B cell (primary cell): ENCODE measurements at regions not wholly inside any gene's neighbourhood (a gene's known extent, or its start where the extent isn't known, plus 50 kb on each side); places are given as distances from the start of the nearest gene placed in this dataset.

Experiments
- ATAC-seq: fragments of 200-7000 bp; cut with Tn5 transposase; one replicate; pipeline ENCODE4 v1.10.0; 2021; ENCODE audit warnings: low read depth, mild to moderate bottlenecking, moderate number of reproducible peaks, moderate library complexity
- CTCF ChIA-PET: fragments of 350-600 bp; sonication (Branson Sonifier 250); formaldehyde crosslinking; loops from one replicate; lab custom pipeline; 2021; ENCODE audit warnings: antibody characterized with exemption, inconsistent platforms; lab: Charles Lee
- POLR2A ChIA-PET: fragments of 350-600 bp; sonication (Branson Sonifier 250); formaldehyde crosslinking; loops from one replicate; lab custom pipeline; 2021; ENCODE audit warnings: antibody characterized with exemption; lab: Charles Lee
- DNase-seq: peaks from one replicate; pipeline ENCODE4 v3.0.0; 2013
- H2AFZ ChIP-seq: 2 replicates; pipeline ENCODE4 v1.6.1; 2012; ENCODE audit warnings: mild to moderate bottlenecking, low read depth, low read length; ENCODE audit not compliant: insufficient read depth, poor library complexity, severe bottlenecking
- H3K27ac ChIP-seq, 2 donors: 1 replicate in 1 of 2; 2 replicates in 1 of 2; pipeline ENCODE4 v1.5.1; 2012 to 2013; ENCODE audit warnings: low read length in 2 of 2, mild to moderate bottlenecking in 2 of 2, moderate library complexity in 1 of 2
- H3K27me3 ChIP-seq, 4 experiments: fragments of 200-600 bp in 1 of 4; sonication (generic) in 1 of 4; replicated peaks in 1 of 4; 1 replicate in 2 of 4; 2 replicates in 2 of 4; pipeline versions ENCODE4 v1.6.1 to v1.7.0; 2013 to 2016; ENCODE audit warnings: low read length in 3 of 4, mild to moderate bottlenecking in 2 of 4, mixed read lengths in 1 of 4, moderate library complexity in 1 of 4; ENCODE audit not compliant: insufficient read depth in 4 of 4, control insufficient read depth in 3 of 4; ENCODE audit errors: control extremely low read depth in 1 of 4
- H3K36me3 ChIP-seq, 2 experiments: replicated peaks in 1 of 2; 1 replicate in 1 of 2; 2 replicates in 1 of 2; pipeline versions ENCODE4 v1.6.1 to v1.7.1; 2013; ENCODE audit warnings: low read length in 1 of 2; ENCODE audit not compliant: insufficient read depth in 2 of 2, control insufficient read depth in 1 of 2; ENCODE audit errors: control extremely low read depth in 1 of 2, extremely low read depth in 1 of 2
- H3K4me1 ChIP-seq, 2 donors: fragments of 200-600 bp in 1 of 2; sonication (generic) in 1 of 2; 1 replicate in 1 of 2; 2 replicates in 1 of 2; pipeline versions ENCODE4 v1.5.1 to v1.6.1; 2013 to 2017; ENCODE audit warnings: low read length in 2 of 2; ENCODE audit not compliant: control insufficient read depth in 2 of 2, insufficient read depth in 2 of 2
- H3K4me2 ChIP-seq: replicated peaks from 2 replicates; pipeline ENCODE3; 2012; ENCODE audit warnings: mild to moderate bottlenecking, low read depth, low read length; ENCODE audit not compliant: poor library complexity, severe bottlenecking
- H3K4me3 ChIP-seq, 5 experiments: fragments of 200-600 bp in 1 of 5; sonication (generic) in 1 of 5; 1 replicate in 3 of 5; 2 replicates in 2 of 5; pipeline versions ENCODE4 v1.5.1 to v1.7.0; 2011 to 2016; ENCODE audit warnings: low read length in 4 of 5, mild to moderate bottlenecking in 4 of 5, low read depth in 2 of 5, control low read depth in 1 of 5, moderate library complexity in 1 of 5; ENCODE audit not compliant: insufficient read depth in 1 of 5; ENCODE audit errors: control extremely low read depth in 1 of 5, extremely low read depth in 1 of 5
- H3K79me2 ChIP-seq: fragments of 200-600 bp; sonication (generic); one replicate; pipeline ENCODE4 v1.6.0; 2016; ENCODE audit warnings: low read length; ENCODE audit not compliant: control insufficient read depth, insufficient read depth
- H3K9ac ChIP-seq: fragments of 200-600 bp; sonication (generic); 2 replicates; pipeline ENCODE4 v1.6.1; 2017; ENCODE audit warnings: mild to moderate bottlenecking, low read length, moderate library complexity
- H3K9me3 ChIP-seq, 3 donors: one replicate each; pipeline versions ENCODE4 v1.6.1 to v1.7.1; 2013; ENCODE audit warnings: low read length in 2 of 3; ENCODE audit not compliant: control insufficient read depth in 2 of 3, insufficient read depth in 1 of 3; ENCODE audit errors: control extremely low read depth in 1 of 3
- H4K20me1 ChIP-seq: 2 replicates; pipeline ENCODE4 v1.6.0; 2012; ENCODE audit warnings: mild to moderate bottlenecking, low read length; ENCODE audit not compliant: insufficient read depth, control insufficient read depth, poor library complexity, severe bottlenecking
- H3K27ac Mint-ChIP-seq: one replicate; pipeline ENCODE4 v1.8.0; 2021; ENCODE audit warnings: mixed read lengths
- H3K27me3 Mint-ChIP-seq: one replicate; pipeline ENCODE4 v1.8.0; 2021; ENCODE audit warnings: mixed read lengths
- H3K4me1 Mint-ChIP-seq: one replicate; pipeline ENCODE4 v1.8.0; 2021; ENCODE audit warnings: mixed read lengths
- H3K4me3 Mint-ChIP-seq: one replicate; pipeline ENCODE4 v1.8.0; 2021; ENCODE audit warnings: mixed read lengths
- H3K9me3 Mint-ChIP-seq: one replicate; pipeline ENCODE4 v1.8.0; 2022; ENCODE audit warnings: mixed read lengths; ENCODE audit not compliant: insufficient read depth
- CTCF ChIP-seq: fragments of 200-600 bp; IDR thresholded peaks from one replicate; pipeline ENCODE4 v1.8.0; 2022; ENCODE audit warnings: antibody characterized with exemption, mild to moderate bottlenecking
- EZH2 ChIP-seq: IDR thresholded peaks from 2 replicates; pipeline ENCODE4 v1.6.1; 2012; ENCODE audit warnings: borderline replicate concordance, low read depth, mild to moderate bottlenecking, moderate library complexity, low read length; ENCODE audit not compliant: insufficient read depth, poor library complexity, severe bottlenecking
- WGBS: methylation state at CpG from one replicate; pipeline ENCODE4 v1.1.5; 2013; ENCODE audit warnings: missing lambda C conversion rate; ENCODE audit not compliant: insufficient coverage; 5-methylcytosine and 5-hydroxymethylcytosine counted together
- intact Hi-C: fragments of 100-400 bp; cut with micrococcal nuclease; formaldehyde crosslinking; loops from one replicate; pipeline ENCODE4 v1.10.0; 2022

- POLR2A ChIA-PET: no interaction called here
- H3K4me1 ChIP-seq: no peaks in the 10 kb centered on the region
- intact Hi-C loops: no loop called here
- Mint-ChIP-seq H3K4me3 (no peak overlapping the region), H3K4me1 (peaks cover 2% of the 10 kb centered on the region), H3K9me3 (peaks cover 2% of the 10 kb centered on the region), H3K27ac (no peak overlapping the region), H3K27me3 (peaks cover 15% of the 10 kb centered on the region)
- no peak overlapping the region for H3K4me2 ChIP-seq
- CTCF ChIA-PET: no interaction called here
- H3K9me3 ChIP-seq: no peaks in the 10 kb centered on the region
- no peaks in the 10 kb centered on the region for H4K20me1 ChIP-seq
- ATAC-seq: no peak
- no peak overlapping the region for H3K27ac ChIP-seq
- H3K9ac ChIP-seq: no peak overlapping the region
- no peak overlapping the region for H2AFZ ChIP-seq
- no peaks in the 10 kb centered on the region for H3K27me3 ChIP-seq
- H3K36me3 ChIP-seq: no peaks in the 10 kb centered on the region
- no peak overlapping the region for H3K4me3 ChIP-seq
- no peak for TF ChIP-seq CTCF
- no peak for TF ChIP-seq EZH2
- no peak for DNase-seq
- WGBS: 100% methylated on average over 1 of the region's 6 CpGs
- H3K79me2 ChIP-seq: no peaks in the 10 kb centered on the region
These were observed 524.8 kb upstream of the ATP2B1 start for GRCh38 chr12:90233168-90234100.

GRCh38 chr12:90229407-90230170 lies 521.0 kb upstream of the ATP2B1 start:
- Mint-ChIP-seq H3K4me3 (no peak overlapping the region), H3K9me3 (no peaks in the 10 kb centered on the region), H3K27me3 (no peaks in the 10 kb centered on the region), H3K4me1 (no peaks in the 10 kb centered on the region), H3K27ac (no peak overlapping the region)
- ChIA-PET CTCF (no interaction called here), POLR2A (no interaction called here)
- Histone ChIP-seq H3K9me3 (no peaks in the 10 kb centered on the region), H3K9ac (no peak overlapping the region), H4K20me1 (no peaks in the 10 kb centered on the region), H3K27me3 (no peaks in the 10 kb centered on the region), H3K27ac (no peak overlapping the region), H3K79me2 (no peaks in the 10 kb centered on the region), H2AFZ (no peak overlapping the region), H3K36me3 (no peaks in the 10 kb centered on the region), H3K4me3 (no peak overlapping the region), H3K4me1 (no peaks in the 10 kb centered on the region), H3K4me2 (no peak overlapping the region)
- intact Hi-C loops: no loop called here
- ATAC-seq: no peak
- no peak for DNase-seq
- 71% methylated on average over 3 of the region's 8 CpGs for WGBS
- TF ChIP-seq CTCF (no peak), EZH2 (no peak)
